ENCODE measurements at regions not wholly inside any gene's neighbourhood (a gene's known extent, or its start where the extent isn't known, plus 50 kb on each side); places are given as distances from the start of the nearest gene placed in this dataset.
A peak's percentile ranks its signal among the peaks of the same experiment; 100 is the strongest.

DNA sequence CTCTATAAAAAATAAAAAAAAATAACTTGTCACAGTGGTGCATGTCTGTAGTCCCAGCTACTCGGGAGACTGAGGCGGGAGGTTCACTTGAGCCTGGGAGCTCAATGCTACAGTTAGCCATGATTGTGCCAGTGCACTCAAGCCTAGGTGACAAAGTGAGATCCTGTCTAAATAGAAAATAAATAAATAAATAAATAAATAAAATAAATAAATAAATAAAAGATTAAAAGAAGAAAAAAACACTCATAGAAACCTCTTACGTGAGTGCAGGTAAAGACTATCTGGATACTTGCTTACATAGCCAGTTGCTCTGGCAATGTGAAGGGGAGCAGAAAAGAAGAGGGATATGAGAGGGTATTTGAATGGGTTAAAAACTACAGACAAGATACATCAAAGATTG is 242.5 kb upstream of the PCDH15 start:
- ATAC-seq: no peak
- TF ChIP-seq ZFP30 (CRISPR knock-in tag; IDR thresholded peaks at IDR 0.05): no peak
- TF ChIP-seq OSR1 (CRISPR knock-in tag; IDR thresholded peaks at IDR 0.05): no peak
- TF ChIP-seq, protein P1, sequence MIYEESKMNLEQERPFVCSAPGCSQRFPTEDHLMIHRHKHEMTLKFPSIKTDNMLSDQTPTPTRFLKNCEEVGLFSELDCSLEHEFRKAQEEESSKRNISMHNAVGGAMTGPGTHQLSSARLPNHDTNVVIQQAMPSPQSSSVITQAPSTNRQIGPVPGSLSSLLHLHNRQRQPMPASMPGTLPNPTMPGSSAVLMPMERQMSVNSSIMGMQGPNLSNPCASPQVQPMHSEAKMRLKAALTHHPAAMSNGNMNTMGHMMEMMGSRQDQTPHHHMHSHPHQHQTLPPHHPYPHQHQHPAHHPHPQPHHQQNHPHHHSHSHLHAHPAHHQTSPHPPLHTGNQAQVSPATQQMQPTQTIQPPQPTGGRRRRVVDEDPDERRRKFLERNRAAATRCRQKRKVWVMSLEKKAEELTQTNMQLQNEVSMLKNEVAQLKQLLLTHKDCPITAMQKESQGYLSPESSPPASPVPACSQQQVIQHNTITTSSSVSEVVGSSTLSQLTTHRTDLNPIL (CRISPR knock-in tag; IDR thresholded peaks at IDR 0.05; ENCODE audit: low read depth): no peak
- no peak for TF ChIP-seq ZNF565 (CRISPR knock-in tag; conservative IDR thresholded peaks at IDR 0.05; ENCODE audit: low read depth)
- TF ChIP-seq TCF4 (CRISPR knock-in tag; IDR thresholded peaks at IDR 0.05; ENCODE audit: borderline replicate concordance): no peak

DNA sequence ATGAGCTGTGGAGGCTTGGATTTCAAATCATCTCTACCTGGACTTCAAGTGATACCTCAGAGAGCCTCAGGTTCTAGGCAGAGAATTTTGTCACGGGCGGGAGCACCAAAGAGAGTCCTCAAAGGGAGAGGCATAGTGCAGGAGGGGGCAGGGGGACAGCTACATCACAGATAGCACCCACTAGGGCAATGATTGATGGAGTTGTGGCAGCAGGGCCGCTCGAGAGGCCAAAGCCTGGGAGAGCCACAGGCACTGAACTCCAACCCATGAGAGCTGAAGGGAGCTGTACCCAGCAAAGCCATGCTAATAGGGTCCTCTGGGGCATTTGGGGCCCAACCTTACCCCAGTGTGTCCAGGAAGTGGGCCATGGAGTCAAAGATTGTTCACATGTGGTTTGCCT is 232.0 kb upstream of the PCDH15 start:
- no peak for TF ChIP-seq ZNF8 (CRISPR knock-in tag; IDR thresholded peaks at IDR 0.05)
- TF ChIP-seq ISL1 (CRISPR knock-in tag; IDR thresholded peaks at IDR 0.05): no peak
- TF ChIP-seq SNAI2 (CRISPR knock-in tag; IDR thresholded peaks at IDR 0.05): no peak
- TF ChIP-seq CSDC2 (CRISPR knock-in tag; IDR thresholded peaks at IDR 0.05): no peak
- no peak for TF ChIP-seq ARNTL (CRISPR knock-in tag; IDR thresholded peaks at IDR 0.05; ENCODE audit: borderline replicate concordance, low read depth)
- TF ChIP-seq ZC3H10 (CRISPR knock-in tag; IDR thresholded peaks at IDR 0.05): no peak
- TF ChIP-seq TCF4 (CRISPR knock-in tag; IDR thresholded peaks at IDR 0.05; ENCODE audit: borderline replicate concordance): no peak
- no peak for TF ChIP-seq BACH2 (CRISPR knock-in tag; IDR thresholded peaks at IDR 0.05; ENCODE audit: borderline replicate concordance)
- no peak for TF ChIP-seq OSR1 (CRISPR knock-in tag; IDR thresholded peaks at IDR 0.05)
- TF ChIP-seq, protein P2, sequence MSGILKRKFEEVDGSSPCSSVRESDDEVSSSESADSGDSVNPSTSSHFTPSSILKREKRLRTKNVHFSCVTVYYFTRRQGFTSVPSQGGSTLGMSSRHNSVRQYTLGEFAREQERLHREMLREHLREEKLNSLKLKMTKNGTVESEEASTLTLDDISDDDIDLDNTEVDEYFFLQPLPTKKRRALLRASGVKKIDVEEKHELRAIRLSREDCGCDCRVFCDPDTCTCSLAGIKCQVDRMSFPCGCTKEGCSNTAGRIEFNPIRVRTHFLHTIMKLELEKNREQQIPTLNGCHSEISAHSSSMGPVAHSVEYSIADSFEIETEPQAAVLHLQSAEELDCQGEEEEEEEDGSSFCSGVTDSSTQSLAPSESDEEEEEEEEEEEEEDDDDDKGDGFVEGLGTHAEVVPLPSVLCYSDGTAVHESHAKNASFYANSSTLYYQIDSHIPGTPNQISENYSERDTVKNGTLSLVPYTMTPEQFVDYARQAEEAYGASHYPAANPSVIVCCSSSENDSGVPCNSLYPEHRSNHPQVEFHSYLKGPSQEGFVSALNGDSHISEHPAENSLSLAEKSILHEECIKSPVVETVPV (CRISPR knock-in tag; IDR thresholded peaks at IDR 0.05): no peak
- TF ChIP-seq ZNF565 (CRISPR knock-in tag; conservative IDR thresholded peaks at IDR 0.05; ENCODE audit: low read depth): no peak
- no peak for TF ChIP-seq ESRRG (CRISPR knock-in tag; IDR thresholded peaks at IDR 0.05)
- TF ChIP-seq, protein P3, sequence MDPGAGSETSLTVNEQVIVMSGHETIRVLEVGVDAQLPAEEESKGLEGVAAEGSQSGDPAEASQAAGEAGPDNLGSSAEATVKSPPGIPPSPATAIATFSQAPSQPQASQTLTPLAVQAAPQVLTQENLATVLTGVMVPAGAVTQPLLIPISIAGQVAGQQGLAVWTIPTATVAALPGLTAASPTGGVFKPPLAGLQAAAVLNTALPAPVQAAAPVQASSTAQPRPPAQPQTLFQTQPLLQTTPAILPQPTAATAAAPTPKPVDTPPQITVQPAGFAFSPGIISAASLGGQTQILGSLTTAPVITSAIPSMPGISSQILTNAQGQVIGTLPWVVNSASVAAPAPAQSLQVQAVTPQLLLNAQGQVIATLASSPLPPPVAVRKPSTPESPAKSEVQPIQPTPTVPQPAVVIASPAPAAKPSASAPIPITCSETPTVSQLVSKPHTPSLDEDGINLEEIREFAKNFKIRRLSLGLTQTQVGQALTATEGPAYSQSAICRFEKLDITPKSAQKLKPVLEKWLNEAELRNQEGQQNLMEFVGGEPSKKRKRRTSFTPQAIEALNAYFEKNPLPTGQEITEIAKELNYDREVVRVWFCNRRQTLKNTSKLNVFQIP (CRISPR knock-in tag; IDR thresholded peaks at IDR 0.05; ENCODE audit: borderline replicate concordance, low read depth): no peak
- TF ChIP-seq, protein P4, sequence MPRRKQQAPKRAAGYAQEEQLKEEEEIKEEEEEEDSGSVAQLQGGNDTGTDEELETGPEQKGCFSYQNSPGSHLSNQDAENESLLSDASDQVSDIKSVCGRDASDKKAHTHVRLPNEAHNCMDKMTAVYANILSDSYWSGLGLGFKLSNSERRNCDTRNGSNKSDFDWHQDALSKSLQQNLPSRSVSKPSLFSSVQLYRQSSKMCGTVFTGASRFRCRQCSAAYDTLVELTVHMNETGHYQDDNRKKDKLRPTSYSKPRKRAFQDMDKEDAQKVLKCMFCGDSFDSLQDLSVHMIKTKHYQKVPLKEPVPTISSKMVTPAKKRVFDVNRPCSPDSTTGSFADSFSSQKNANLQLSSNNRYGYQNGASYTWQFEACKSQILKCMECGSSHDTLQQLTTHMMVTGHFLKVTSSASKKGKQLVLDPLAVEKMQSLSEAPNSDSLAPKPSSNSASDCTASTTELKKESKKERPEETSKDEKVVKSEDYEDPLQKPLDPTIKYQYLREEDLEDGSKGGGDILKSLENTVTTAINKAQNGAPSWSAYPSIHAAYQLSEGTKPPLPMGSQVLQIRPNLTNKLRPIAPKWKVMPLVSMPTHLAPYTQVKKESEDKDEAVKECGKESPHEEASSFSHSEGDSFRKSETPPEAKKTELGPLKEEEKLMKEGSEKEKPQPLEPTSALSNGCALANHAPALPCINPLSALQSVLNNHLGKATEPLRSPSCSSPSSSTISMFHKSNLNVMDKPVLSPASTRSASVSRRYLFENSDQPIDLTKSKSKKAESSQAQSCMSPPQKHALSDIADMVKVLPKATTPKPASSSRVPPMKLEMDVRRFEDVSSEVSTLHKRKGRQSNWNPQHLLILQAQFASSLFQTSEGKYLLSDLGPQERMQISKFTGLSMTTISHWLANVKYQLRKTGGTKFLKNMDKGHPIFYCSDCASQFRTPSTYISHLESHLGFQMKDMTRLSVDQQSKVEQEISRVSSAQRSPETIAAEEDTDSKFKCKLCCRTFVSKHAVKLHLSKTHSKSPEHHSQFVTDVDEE (CRISPR knock-in tag; IDR thresholded peaks at IDR 0.05): no peak
- TF ChIP-seq, protein P1 (CRISPR knock-in tag; IDR thresholded peaks at IDR 0.05; ENCODE audit: low read depth): no peak
- TF ChIP-seq RARB (CRISPR knock-in tag; IDR thresholded peaks at IDR 0.05): no peak
- TF ChIP-seq, protein P5, sequence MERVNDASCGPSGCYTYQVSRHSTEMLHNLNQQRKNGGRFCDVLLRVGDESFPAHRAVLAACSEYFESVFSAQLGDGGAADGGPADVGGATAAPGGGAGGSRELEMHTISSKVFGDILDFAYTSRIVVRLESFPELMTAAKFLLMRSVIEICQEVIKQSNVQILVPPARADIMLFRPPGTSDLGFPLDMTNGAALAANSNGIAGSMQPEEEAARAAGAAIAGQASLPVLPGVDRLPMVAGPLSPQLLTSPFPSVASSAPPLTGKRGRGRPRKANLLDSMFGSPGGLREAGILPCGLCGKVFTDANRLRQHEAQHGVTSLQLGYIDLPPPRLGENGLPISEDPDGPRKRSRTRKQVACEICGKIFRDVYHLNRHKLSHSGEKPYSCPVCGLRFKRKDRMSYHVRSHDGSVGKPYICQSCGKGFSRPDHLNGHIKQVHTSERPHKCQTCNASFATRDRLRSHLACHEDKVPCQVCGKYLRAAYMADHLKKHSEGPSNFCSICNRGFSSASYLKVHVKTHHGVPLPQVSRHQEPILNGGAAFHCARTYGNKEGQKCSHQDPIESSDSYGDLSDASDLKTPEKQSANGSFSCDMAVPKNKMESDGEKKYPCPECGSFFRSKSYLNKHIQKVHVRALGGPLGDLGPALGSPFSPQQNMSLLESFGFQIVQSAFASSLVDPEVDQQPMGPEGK (CRISPR knock-in tag; IDR thresholded peaks at IDR 0.05; ENCODE audit: borderline replicate concordance): no peak
- no peak for ATAC-seq

DNA sequence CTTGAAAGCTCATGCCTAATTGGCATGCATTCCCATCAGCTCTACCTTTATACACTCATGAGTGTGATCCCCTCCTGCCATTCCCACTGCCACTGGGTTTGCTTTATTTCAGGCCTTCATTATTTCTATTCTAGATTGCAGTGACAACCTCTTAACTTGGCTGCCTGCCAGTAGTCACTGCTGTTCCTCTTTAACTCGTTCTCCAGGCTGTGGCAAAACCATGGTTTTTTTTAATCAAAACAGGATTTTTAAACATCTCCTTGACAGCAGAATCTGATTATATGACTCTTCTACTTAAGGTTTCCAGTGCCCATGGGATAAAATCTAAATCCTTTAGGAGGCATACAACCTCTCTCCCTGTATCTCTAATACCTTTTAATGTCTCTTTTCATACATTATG is 223.7 kb upstream of the PCDH15 start:
- peak; percentile 66 for ATAC-seq
- TF ChIP-seq ZNF8 (CRISPR knock-in tag; IDR thresholded peaks at IDR 0.05): 0 out of 2 replicates have a peak, but pooled peaks have one; percentile 49
- no peak for TF ChIP-seq ZNF70 (CRISPR knock-in tag; IDR thresholded peaks at IDR 0.05)
- TF ChIP-seq, protein P5 (CRISPR knock-in tag; IDR thresholded peaks at IDR 0.05; ENCODE audit: borderline replicate concordance): no peak
- peak; percentile 30; the same call in 1 of the 2 replicates for TF ChIP-seq TCF4 (CRISPR knock-in tag; IDR thresholded peaks at IDR 0.05; ENCODE audit: borderline replicate concordance)
- TF ChIP-seq, protein P4 (CRISPR knock-in tag; IDR thresholded peaks at IDR 0.05): peak; percentile 52; the same call in 1 of the 2 replicates
- TF ChIP-seq SNAI2 (CRISPR knock-in tag; IDR thresholded peaks at IDR 0.05): no peak
- TF ChIP-seq BACH2 (CRISPR knock-in tag; IDR thresholded peaks at IDR 0.05; ENCODE audit: borderline replicate concordance): no peak
- TF ChIP-seq GLIS3 (CRISPR knock-in tag; IDR thresholded peaks at IDR 0.05): no peak
- no peak for TF ChIP-seq PPARA (CRISPR knock-in tag; IDR thresholded peaks at IDR 0.05; ENCODE audit: borderline replicate concordance)
